Ovary (tissue), 7 donors: ENCODE measurements at regions not wholly inside any gene's neighbourhood (a gene's known extent, or its start where the extent isn't known, plus 50 kb on each side); places are given as distances from the start of the nearest gene placed in this dataset.

ENCODE experiments used
- DNase-seq, 5 donors: peaks; one replicate each; pipeline ENCODE4 v3.0.0-alpha.2; 2019 to 2020
- H3K27ac ChIP-seq, 2 donors: fragments of 200-600 bp; one replicate each; pipeline versions ENCODE4 v1.5.1 to v1.8.0; 2019 to 2022
- H3K27me3 ChIP-seq: fragments of 200-600 bp; one replicate; pipeline ENCODE4 v1.8.0; 2022
- H3K36me3 ChIP-seq: fragments of 200-600 bp; sonication (generic); one replicate; pipeline ENCODE4 v1.5.1; 2019
- H3K4me1 ChIP-seq: one replicate; pipeline ENCODE4 v1.8.1; 2013; ENCODE audit warnings: mild to moderate bottlenecking, moderate library complexity; ENCODE audit not compliant: insufficient read depth
- H3K4me3 ChIP-seq: fragments of 200-600 bp; sonication (generic); one replicate; pipeline ENCODE4 v1.5.1; 2017
- H3K9me3 ChIP-seq, 2 donors: fragments of 200-600 bp in 1 of 2; sonication (generic) in 1 of 2; one replicate each; pipeline versions ENCODE4 v1.5.1 to v1.8.1; 2013 to 2019; ENCODE audit warnings: mild to moderate bottlenecking in 1 of 2, moderate library complexity in 1 of 2
- CTCF ChIP-seq, 3 donors: fragments of 450-650 bp in 2 of 3; fragments of 200-600 bp in 1 of 3; IDR thresholded peaks; one replicate each; pipeline versions ENCODE4 v1.5.1 to v1.8.0; 2016 to 2022; ENCODE audit warnings: antibody characterized with exemption in 3 of 3, mild to moderate bottlenecking in 1 of 3
- EP300 ChIP-seq: sonication (generic); formaldehyde crosslinking; IDR thresholded peaks from one replicate; pipeline ENCODE4 v1.6.1; 2017; ENCODE audit warnings: antibody characterized with exemption
- POLR2A ChIP-seq: fragments of 450-650 bp; IDR thresholded peaks from one replicate; pipeline ENCODE4 v1.6.1; 2017; ENCODE audit warnings: antibody characterized with exemption, mild to moderate bottlenecking, moderate library complexity
- WGBS, 3 donors: extraction: QIAGEN DNeasy Blood & Tissue Kit in 1 of 3; methylation state at CpG; one replicate each; pipeline versions ENCODE4 v1.1.5 to v1.1.7; 2013 to 2017; 5-methylcytosine and 5-hydroxymethylcytosine counted together
- intact Hi-C, 4 donors: fragments of 100-400 bp; cut with DNase I; formaldehyde crosslinking; loops; one replicate each; pipeline versions ENCODE4 v1.11.0 to v1.15.1; 2022 to 2023
- donor health status: DM: no; HTN: no; CAD: no; lungs with moderate emphysema.
- donor health status: DM: no; HTN: no; CAD: no.
- donor health status: Bipolar disorder and iron deficiency.
- donor health status: DM: no; HTN: no; CAD: no.
- donor health status: DM: yes; HTN: yes; CAD: no.

DNA sequence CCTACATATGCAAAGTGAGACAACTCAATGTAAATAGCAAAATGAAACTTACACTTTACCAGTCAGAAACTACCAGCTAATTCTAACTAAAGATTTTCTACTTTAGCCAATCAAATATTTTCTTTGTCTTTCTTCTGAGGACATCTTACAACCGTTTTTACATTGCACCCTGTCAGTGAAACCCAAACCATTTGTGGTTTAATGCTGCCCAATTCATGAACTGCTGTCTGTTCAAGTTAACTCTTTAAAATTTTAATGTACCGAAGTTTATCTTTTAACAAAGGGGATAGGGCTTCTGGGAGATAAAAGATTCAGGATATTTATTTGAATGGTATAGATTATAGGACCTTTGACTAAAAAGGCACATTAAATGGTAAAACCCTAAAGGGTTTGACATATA, 121.3 kb upstream of the HDDC2 start:
- H3K27ac ChIP-seq, result no peak overlapping the region
- DNase-seq, result no peak
- H3K9me3 ChIP-seq, result no peaks in the 10 kb centered on the region
- TF ChIP-seq POLR2A (no peak), EP300 (no peak), CTCF (IDR thresholded peaks at IDR 0.05) (no peak)
- no peaks in the 10 kb centered on the region for H3K4me1 ChIP-seq
- no peaks in the 10 kb centered on the region for H3K36me3 ChIP-seq
- 79 to 84% (median 83%) methylated on average over 2 of the region's 2 CpGs for WGBS, 3 donors
- H3K4me3 ChIP-seq, result no peak overlapping the region
- no peaks in the 10 kb centered on the region for H3K27me3 ChIP-seq
- intact Hi-C loops, result no loop called here

DNA sequence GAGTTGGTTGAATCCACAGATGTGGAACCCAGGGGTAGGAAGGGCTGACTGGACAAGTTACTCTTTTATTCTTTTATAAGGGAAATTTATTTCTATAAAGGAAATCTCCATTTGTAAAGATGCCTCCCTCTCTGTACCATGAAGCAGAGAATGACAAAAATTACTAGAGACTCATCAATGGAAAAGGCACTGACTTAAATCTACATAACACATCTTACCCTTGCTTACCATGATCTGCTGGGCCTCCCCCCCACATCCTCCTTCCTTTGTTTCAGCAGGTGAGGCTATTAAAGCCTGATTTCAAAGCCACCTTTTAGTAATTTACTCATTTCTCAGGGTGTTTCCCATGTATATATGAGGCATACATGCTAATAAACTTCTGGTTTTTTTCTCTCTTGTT, 130.2 kb upstream of the HDDC2 start:
- TF ChIP-seq EP300 (no peak), CTCF (IDR thresholded peaks at IDR 0.05) (no peak), POLR2A (no peak)
- Histone ChIP-seq H3K36me3 (no peaks in the 10 kb centered on the region), H3K27ac (no peak overlapping the region), H3K4me1 (no peaks in the 10 kb centered on the region), H3K27me3 (no peaks in the 10 kb centered on the region), H3K9me3 (no peaks in the 10 kb centered on the region), H3K4me3 (no peak overlapping the region)
- DNase-seq, result no peak
- intact Hi-C loops, result no loop called here

GRCh38 chr6:125432963-125433362, 131.2 kb upstream of the HDDC2 start:
- 41 to 47% (median 44%) methylated on average over 5 of the region's 5 CpGs for whole genome bisulfite sequencing, 3 donors
- H3K27me3 ChIP-seq, result no peaks in the 10 kb centered on the region
- DNase-seq, result no peak
- H3K27ac ChIP-seq, result no peak overlapping the region
- H3K36me3 ChIP-seq, result no peaks in the 10 kb centered on the region
- intact Hi-C loops, result no loop called here
- H3K4me3 ChIP-seq, result no peak overlapping the region
- H3K4me1 ChIP-seq, result no peaks in the 10 kb centered on the region
- H3K9me3 ChIP-seq, result no peaks in the 10 kb centered on the region
- TF ChIP-seq POLR2A, result no peak
- no peak for TF ChIP-seq EP300
- no peak for TF ChIP-seq CTCF (IDR thresholded peaks at IDR 0.05)

DNA sequence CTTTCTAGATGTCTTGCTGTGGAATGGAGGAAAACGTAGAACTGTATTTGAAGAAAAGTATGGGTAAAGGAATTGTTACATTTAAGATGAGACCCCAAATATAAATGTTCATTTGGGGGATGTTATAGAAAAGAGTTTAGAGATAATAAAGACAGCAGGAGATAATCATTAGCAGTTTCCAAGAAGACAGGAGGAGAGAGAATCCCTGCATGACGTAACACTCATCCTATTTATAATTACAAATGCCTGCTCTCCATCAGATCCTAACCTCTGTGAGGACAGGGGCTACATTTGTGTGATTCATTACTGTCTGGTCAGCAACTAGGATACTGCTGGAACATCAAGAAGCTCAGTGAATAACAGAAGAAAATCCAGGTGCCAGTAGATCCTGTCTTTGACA, 133.0 kb upstream of the HDDC2 start:
- Histone ChIP-seq H3K4me1 (no peaks in the 10 kb centered on the region), H3K27me3 (no peaks in the 10 kb centered on the region), H3K4me3 (no peak overlapping the region), H3K9me3 (no peaks in the 10 kb centered on the region), H3K36me3 (no peaks in the 10 kb centered on the region), H3K27ac (no peak overlapping the region)
- DNase-seq, result no peak
- TF ChIP-seq CTCF (IDR thresholded peaks at IDR 0.05) (no peak), EP300 (no peak), POLR2A (no peak)
- intact Hi-C loops, result no loop called here
- 83 to 89% (median 88%) methylated on average over 2 of the region's 2 CpGs for WGBS, 3 donors

DNA sequence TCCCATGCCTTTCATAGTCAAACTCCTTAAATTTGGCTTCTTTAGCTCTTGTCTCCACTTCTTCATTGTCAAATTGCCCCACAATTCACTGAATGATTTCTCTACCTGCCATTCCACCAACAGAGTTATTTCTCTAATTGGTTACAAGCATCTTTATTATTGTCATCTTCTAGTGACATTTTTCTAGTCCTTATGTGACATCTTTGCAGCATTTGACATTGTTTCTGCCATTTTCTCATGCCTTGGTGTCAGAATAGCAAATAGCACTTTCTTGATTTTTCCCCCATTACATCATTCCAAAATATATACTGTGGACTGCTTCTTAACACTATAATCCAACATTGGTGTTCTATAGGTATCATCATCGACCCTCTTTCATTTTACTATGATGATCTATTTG, 137.7 kb upstream of the HDDC2 start:
- Histone ChIP-seq H3K27me3 (no peaks in the 10 kb centered on the region), H3K36me3 (no peaks in the 10 kb centered on the region), H3K4me1 (peaks cover 4% of the 10 kb centered on the region), H3K4me3 (no peak overlapping the region), H3K27ac (no peak overlapping the region), H3K9me3 (no peaks in the 10 kb centered on the region)
- no peak for TF ChIP-seq CTCF (IDR thresholded peaks at IDR 0.05)
- TF ChIP-seq EP300, result no peak
- 93 to 100% (median 98%) methylated on average over 1 of the region's 1 CpG for WGBS, 3 donors
- intact Hi-C loops, result no loop called here
- DNase-seq, result no peak
